HCT116 (cell line): ENCODE measurements at regions not wholly inside any gene's neighbourhood (a gene's known extent, or its start where the extent isn't known, plus 50 kb on each side); places are given as distances from the start of the nearest gene placed in this dataset.

Experiments used
- ATAC-seq: fragments of 200-7000 bp; cut with Tn5 transposase; 2 replicates; pipeline ENCODE4 v1.9.1; 2020; ENCODE audit warnings: mild to moderate bottlenecking, moderate library complexity
- BruUV-seq: library from RNA; stranded (reverse); fragments of 400-500 nt; replicated peaks from 2 replicates; lab custom pipeline; 2021; lab: Mats Ljungman, UMichigan
- CTCF ChIA-PET: fragments of 300-600 bp; sonication (Branson Sonifier 250); formaldehyde crosslinking; loops from one replicate; lab custom pipeline; 2021; ENCODE audit warnings: antibody characterized with exemption; lab: Charles Lee
- POLR2A ChIA-PET: fragments of 300-600, 350-600 bp; sonication (Branson Sonifier 250); formaldehyde crosslinking; loops from one replicate; lab custom pipeline; 2021; ENCODE audit warnings: antibody characterized with exemption; lab: Charles Lee
- RAD21 ChIA-PET, 2 experiments: fragments of 300-600 bp; sonication (Branson Sonifier 250); formaldehyde crosslinking; loops; one replicate each; lab custom pipeline; 2023; ENCODE audit warnings: low total read pairs in 2 of 2; ENCODE audit not compliant: uncharacterized antibody in 2 of 2, unreplicated experiment in 2 of 2, low non-redundant PET in 1 of 2; lab: Charles Lee
- DNase-seq: peaks from one replicate; pipeline ENCODE4 v3.0.0-alpha.2; 2010; ENCODE audit warnings: low read depth, low spot score
- H2AFZ ChIP-seq: fragments of 200-600 bp; shearing (Covaris generic), sonication (generic); 2 replicates; pipeline ENCODE4 v1.6.1; 2017; ENCODE audit warnings: low read depth, mixed run types, mixed read lengths, antibody characterized with exemption, low read length; ENCODE audit not compliant: poor library complexity, severe bottlenecking
- H3K27ac ChIP-seq: 2 replicates; pipeline ENCODE4 v1.5.1; 2012; ENCODE audit warnings: low read depth, low read length
- H3K27me3 ChIP-seq: fragments of 200-600 bp; sonication (generic); 2 replicates; pipeline ENCODE4 v1.6.1; 2016; ENCODE audit warnings: mixed run types, low read length, mixed read lengths; ENCODE audit not compliant: insufficient read depth
- H3K36me3 ChIP-seq, 2 experiments: fragments of 200-500 bp in 1 of 2; fragments of 200-600 bp in 1 of 2; sonication (Bioruptor generic) in 1 of 2; sonication (generic) in 1 of 2; 2 replicates each; pipeline versions ENCODE4 v1.5.1 to v1.6.1; 2014 to 2016; ENCODE audit warnings: low read length in 2 of 2, inconsistent platforms in 1 of 2, mixed read lengths in 1 of 2, mixed run types in 1 of 2; ENCODE audit not compliant: insufficient read depth in 2 of 2, control insufficient read depth in 1 of 2
- H3K4me1 ChIP-seq, 2 experiments: fragments of 200-600 bp in 1 of 2; sonication (generic) in 1 of 2; 2 replicates each; pipeline versions ENCODE4 v1.5.1 to v1.6.1; 2012 to 2017; ENCODE audit warnings: low read length in 2 of 2, inconsistent platforms in 1 of 2, mild to moderate bottlenecking in 1 of 2, mixed read lengths in 1 of 2, mixed run types in 1 of 2, moderate library complexity in 1 of 2; ENCODE audit not compliant: insufficient read depth in 2 of 2, control insufficient read depth in 1 of 2
- H3K4me2 ChIP-seq: fragments of 200-600 bp; sonication (generic); 2 replicates; pipeline ENCODE4 v1.6.1; 2017; ENCODE audit warnings: mixed run types, low read length, mixed read lengths
- H3K4me3 ChIP-seq, 2 experiments: fragments of 200-600 bp in 1 of 2; sonication (generic) in 1 of 2; replicated peaks in 1 of 2; 2 replicates each; pipeline ENCODE4 v1.5.1; 2011 to 2016; ENCODE audit warnings: low read length in 2 of 2, control low read depth in 1 of 2, low read depth in 1 of 2, mild to moderate bottlenecking in 1 of 2, mixed read lengths in 1 of 2, mixed run types in 1 of 2
- H3K79me2 ChIP-seq: fragments of 200-600 bp; sonication (generic); 2 replicates; pipeline ENCODE4 v1.6.1; 2017; ENCODE audit warnings: mild to moderate bottlenecking, mixed run types, low read length, moderate library complexity, mixed read lengths; ENCODE audit not compliant: insufficient read depth
- H3K9ac ChIP-seq: fragments of 200-600 bp; sonication (generic); 2 replicates; pipeline ENCODE4 v1.6.1; 2016; ENCODE audit warnings: low read length, mixed read lengths
- H3K9me2 ChIP-seq: fragments of 200-600 bp; sonication (generic), shearing (Covaris generic); 2 replicates; pipeline ENCODE4 v1.6.1; 2017; ENCODE audit warnings: mixed run types, mild to moderate bottlenecking, moderate library complexity; ENCODE audit not compliant: insufficient read depth
- H3K9me3 ChIP-seq, 2 experiments: fragments of 200-500 bp in 1 of 2; fragments of 200-600 bp in 1 of 2; sonication (Bioruptor generic) in 1 of 2; sonication (generic) in 1 of 2; 2 replicates each; pipeline ENCODE4 v1.6.1; 2014 to 2017; ENCODE audit warnings: low read length in 2 of 2, mixed read lengths in 2 of 2, inconsistent platforms in 1 of 2, low read depth in 1 of 2, mild to moderate bottlenecking in 1 of 2, mixed run types in 1 of 2, moderate library complexity in 1 of 2; ENCODE audit not compliant: control insufficient read depth in 1 of 2, insufficient read depth in 1 of 2
- H4K20me1 ChIP-seq: fragments of 200-600 bp; sonication (generic), shearing (Covaris generic); 2 replicates; pipeline ENCODE4 v1.6.1; 2017; ENCODE audit warnings: mixed run types, mild to moderate bottlenecking, moderate library complexity; ENCODE audit not compliant: insufficient read depth
- EGR1 ChIP-seq: IDR thresholded peaks from 2 replicates; pipeline ENCODE4 v1.6.1; 2012; ENCODE audit warnings: low read depth
- EZH2 ChIP-seq: fragments of 200-600 bp; sonication (generic); IDR thresholded peaks from 2 replicates; pipeline ENCODE4 v1.6.1; 2017; ENCODE audit warnings: antibody characterized with exemption, mixed run types
- FOSL1 ChIP-seq: IDR thresholded peaks from 2 replicates; pipeline ENCODE4 v1.6.1; 2012; ENCODE audit warnings: low read depth
- POLR2AphosphoS5 ChIP-seq: IDR thresholded peaks from 2 replicates; pipeline ENCODE4 v1.6.1; 2011; ENCODE audit warnings: mild to moderate bottlenecking, low read depth, low read length, moderate library complexity
- RAD21 ChIP-seq: IDR thresholded peaks from 2 replicates; pipeline ENCODE4 v1.6.1; 2012; ENCODE audit warnings: low read depth, mild to moderate bottlenecking
- SIN3A ChIP-seq: IDR thresholded peaks from 2 replicates; pipeline ENCODE4 v1.6.1; 2012; ENCODE audit warnings: low read depth
- SRF ChIP-seq: IDR thresholded peaks from 2 replicates; pipeline ENCODE4 v1.6.1; 2012; ENCODE audit warnings: low read depth
- TCF7L2 ChIP-seq: IDR thresholded peaks from 2 replicates; pipeline ENCODE4 v1.7.0; 2011; ENCODE audit warnings: borderline replicate concordance, inconsistent platforms; ENCODE audit not compliant: insufficient read depth, insufficient read length; ENCODE audit errors: extremely low read depth
- YY1 ChIP-seq: IDR thresholded peaks from 2 replicates; pipeline ENCODE4 v1.6.1; 2011; ENCODE audit warnings: low read length, low read depth, moderate library complexity, mild to moderate bottlenecking; ENCODE audit not compliant: insufficient replicate concordance; ENCODE audit errors: extremely low read depth
- ZFX ChIP-seq: fragments of 450-650 bp; IDR thresholded peaks from 2 replicates; pipeline ENCODE4 v1.6.1; 2017
- ZNF274 ChIP-seq: fragments of 200-500 bp; sonication (Bioruptor generic); IDR thresholded peaks from 2 replicates; pipeline ENCODE4 v1.6.1; 2014; ENCODE audit warnings: mild to moderate bottlenecking, low read depth, low read length, inconsistent platforms
- intact Hi-C: fragments of 100-400 bp; cut with micrococcal nuclease; formaldehyde crosslinking; loops from 2 replicates; pipeline ENCODE4 v1.10.0; 2022
- TF ChIP-seq, protein P1 (sequence below): IDR thresholded peaks from 2 replicates; pipeline ENCODE4 v1.6.1; 2011; ENCODE audit warnings: mild to moderate bottlenecking, low read length, moderate library complexity; ENCODE audit not compliant: insufficient replicate concordance; ENCODE audit errors: extremely low read depth
- TF ChIP-seq, protein P2 (sequence below): IDR thresholded peaks from 2 replicates; pipeline ENCODE4 v1.6.1; 2012
- TF ChIP-seq, protein P3 (sequence below): IDR thresholded peaks from 2 replicates; pipeline ENCODE4 v1.6.1; 2012; ENCODE audit warnings: low read depth
- TF ChIP-seq, protein P4 (sequence below), 3 experiments: fragments of 200-600 bp in 1 of 3; sonication (generic) in 1 of 3; IDR thresholded peaks in 2 of 3; conservative IDR thresholded peaks in 1 of 3; 2 replicates each; pipeline ENCODE4 v1.5.1; 2012 to 2017; ENCODE audit warnings: low read depth in 2 of 3, low read length in 2 of 3, antibody characterized with exemption in 1 of 3, borderline replicate concordance in 1 of 3, control low read depth in 1 of 3, mild to moderate bottlenecking in 1 of 3, mixed read lengths in 1 of 3, mixed run types in 1 of 3, moderate library complexity in 1 of 3; ENCODE audit not compliant: insufficient read depth in 1 of 3

DNA sequence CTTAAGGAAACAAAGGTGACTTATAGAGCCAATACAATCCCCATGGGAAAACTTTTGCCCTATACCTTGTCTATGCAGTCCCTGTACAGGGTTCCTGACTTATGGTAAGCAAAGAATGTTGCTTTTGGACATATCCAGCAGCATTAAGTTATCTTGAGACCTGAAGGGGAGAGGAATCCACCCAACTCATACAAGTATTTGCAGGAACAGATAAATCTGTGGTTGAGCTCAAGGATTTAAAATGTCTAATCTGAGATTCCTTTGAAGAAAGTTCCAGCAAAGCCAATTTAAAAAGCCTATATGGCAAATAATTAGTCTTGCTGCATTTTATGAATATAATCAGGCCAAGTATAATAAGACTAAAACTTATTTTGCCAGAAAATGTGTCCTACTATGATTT is 739.5 kb upstream of the CDH2 start:
- ATAC-seq = no peak
- H2AFZ ChIP-seq = no peak overlapping the region
- no peak for DNase-seq
- no peaks in the 10 kb centered on the region for H3K9me2 ChIP-seq
- no peak overlapping the region for H3K27ac ChIP-seq
- intact Hi-C loops = no loop called here
- no peak overlapping the region for H3K4me3 ChIP-seq
- no peaks in the 10 kb centered on the region for H3K27me3 ChIP-seq
- no peak overlapping the region for H3K4me2 ChIP-seq
- TF ChIP-seq ZFX (no peak), YY1 (no peak), RAD21 (no peak), FOSL1 (no peak), EZH2 (no peak), SRF (no peak), POLR2AphosphoS5 (no peak), SIN3A (no peak), TCF7L2 (no peak), EGR1 (no peak), ZNF274 (no peak)
- TF ChIP-seq, protein P1, sequence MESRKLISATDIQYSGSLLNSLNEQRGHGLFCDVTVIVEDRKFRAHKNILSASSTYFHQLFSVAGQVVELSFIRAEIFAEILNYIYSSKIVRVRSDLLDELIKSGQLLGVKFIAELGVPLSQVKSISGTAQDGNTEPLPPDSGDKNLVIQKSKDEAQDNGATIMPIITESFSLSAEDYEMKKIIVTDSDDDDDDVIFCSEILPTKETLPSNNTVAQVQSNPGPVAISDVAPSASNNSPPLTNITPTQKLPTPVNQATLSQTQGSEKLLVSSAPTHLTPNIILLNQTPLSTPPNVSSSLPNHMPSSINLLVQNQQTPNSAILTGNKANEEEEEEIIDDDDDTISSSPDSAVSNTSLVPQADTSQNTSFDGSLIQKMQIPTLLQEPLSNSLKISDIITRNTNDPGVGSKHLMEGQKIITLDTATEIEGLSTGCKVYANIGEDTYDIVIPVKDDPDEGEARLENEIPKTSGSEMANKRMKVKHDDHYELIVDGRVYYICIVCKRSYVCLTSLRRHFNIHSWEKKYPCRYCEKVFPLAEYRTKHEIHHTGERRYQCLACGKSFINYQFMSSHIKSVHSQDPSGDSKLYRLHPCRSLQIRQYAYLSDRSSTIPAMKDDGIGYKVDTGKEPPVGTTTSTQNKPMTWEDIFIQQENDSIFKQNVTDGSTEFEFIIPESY = no peak
- TF ChIP-seq, protein P2, sequence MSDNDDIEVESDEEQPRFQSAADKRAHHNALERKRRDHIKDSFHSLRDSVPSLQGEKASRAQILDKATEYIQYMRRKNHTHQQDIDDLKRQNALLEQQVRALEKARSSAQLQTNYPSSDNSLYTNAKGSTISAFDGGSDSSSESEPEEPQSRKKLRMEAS = no peak
- TF ChIP-seq, protein P3, sequence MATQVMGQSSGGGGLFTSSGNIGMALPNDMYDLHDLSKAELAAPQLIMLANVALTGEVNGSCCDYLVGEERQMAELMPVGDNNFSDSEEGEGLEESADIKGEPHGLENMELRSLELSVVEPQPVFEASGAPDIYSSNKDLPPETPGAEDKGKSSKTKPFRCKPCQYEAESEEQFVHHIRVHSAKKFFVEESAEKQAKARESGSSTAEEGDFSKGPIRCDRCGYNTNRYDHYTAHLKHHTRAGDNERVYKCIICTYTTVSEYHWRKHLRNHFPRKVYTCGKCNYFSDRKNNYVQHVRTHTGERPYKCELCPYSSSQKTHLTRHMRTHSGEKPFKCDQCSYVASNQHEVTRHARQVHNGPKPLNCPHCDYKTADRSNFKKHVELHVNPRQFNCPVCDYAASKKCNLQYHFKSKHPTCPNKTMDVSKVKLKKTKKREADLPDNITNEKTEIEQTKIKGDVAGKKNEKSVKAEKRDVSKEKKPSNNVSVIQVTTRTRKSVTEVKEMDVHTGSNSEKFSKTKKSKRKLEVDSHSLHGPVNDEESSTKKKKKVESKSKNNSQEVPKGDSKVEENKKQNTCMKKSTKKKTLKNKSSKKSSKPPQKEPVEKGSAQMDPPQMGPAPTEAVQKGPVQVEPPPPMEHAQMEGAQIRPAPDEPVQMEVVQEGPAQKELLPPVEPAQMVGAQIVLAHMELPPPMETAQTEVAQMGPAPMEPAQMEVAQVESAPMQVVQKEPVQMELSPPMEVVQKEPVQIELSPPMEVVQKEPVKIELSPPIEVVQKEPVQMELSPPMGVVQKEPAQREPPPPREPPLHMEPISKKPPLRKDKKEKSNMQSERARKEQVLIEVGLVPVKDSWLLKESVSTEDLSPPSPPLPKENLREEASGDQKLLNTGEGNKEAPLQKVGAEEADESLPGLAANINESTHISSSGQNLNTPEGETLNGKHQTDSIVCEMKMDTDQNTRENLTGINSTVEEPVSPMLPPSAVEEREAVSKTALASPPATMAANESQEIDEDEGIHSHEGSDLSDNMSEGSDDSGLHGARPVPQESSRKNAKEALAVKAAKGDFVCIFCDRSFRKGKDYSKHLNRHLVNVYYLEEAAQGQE = no peak
- TF ChIP-seq, protein P4, sequence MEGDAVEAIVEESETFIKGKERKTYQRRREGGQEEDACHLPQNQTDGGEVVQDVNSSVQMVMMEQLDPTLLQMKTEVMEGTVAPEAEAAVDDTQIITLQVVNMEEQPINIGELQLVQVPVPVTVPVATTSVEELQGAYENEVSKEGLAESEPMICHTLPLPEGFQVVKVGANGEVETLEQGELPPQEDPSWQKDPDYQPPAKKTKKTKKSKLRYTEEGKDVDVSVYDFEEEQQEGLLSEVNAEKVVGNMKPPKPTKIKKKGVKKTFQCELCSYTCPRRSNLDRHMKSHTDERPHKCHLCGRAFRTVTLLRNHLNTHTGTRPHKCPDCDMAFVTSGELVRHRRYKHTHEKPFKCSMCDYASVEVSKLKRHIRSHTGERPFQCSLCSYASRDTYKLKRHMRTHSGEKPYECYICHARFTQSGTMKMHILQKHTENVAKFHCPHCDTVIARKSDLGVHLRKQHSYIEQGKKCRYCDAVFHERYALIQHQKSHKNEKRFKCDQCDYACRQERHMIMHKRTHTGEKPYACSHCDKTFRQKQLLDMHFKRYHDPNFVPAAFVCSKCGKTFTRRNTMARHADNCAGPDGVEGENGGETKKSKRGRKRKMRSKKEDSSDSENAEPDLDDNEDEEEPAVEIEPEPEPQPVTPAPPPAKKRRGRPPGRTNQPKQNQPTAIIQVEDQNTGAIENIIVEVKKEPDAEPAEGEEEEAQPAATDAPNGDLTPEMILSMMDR (IDR thresholded peaks at IDR 0.05 in 2 of 3, conservative IDR thresholded peaks at IDR 0.05 in 1 of 3; ENCODE audit: borderline replicate concordance in 1 of 3, insufficient read depth in 1 of 3, low read depth in 2 of 3, low read length in 2 of 3) = no peak
- H3K36me3 ChIP-seq = no peaks in the 10 kb centered on the region
- POLR2A ChIA-PET = no interaction called here
- H3K9me3 ChIP-seq = peaks cover under 1 to 3% of the 10 kb centered on the region in 2 experiments; a peak in 2 of 4 replicates
- RAD21 ChIA-PET = no interaction called here
- H3K4me1 ChIP-seq = no peaks in the 10 kb centered on the region
- CTCF ChIA-PET = no interaction called here
- H4K20me1 ChIP-seq = no peaks in the 10 kb centered on the region
- no peaks in the 10 kb centered on the region for H3K79me2 ChIP-seq
- no peak overlapping the region for H3K9ac ChIP-seq
- no TSS peak for BruUV-seq
